Muscle of back (tissue), 3 donors: ENCODE measurements at regions not wholly inside any gene's neighbourhood (a gene's known extent, or its start where the extent isn't known, plus 50 kb on each side); places are given as distances from the start of the nearest gene placed in this dataset.

Experiments used
- DNase-seq, 3 donors: peaks; one replicate each; pipeline versions ENCODE4 v3.0.0 to v3.0.0-alpha.2; 2013

- no peak for DNase-seq
These were observed 193.5 kb upstream of the ALKAL2 start for GRCh38 chr2:481388-481787.

DNA sequence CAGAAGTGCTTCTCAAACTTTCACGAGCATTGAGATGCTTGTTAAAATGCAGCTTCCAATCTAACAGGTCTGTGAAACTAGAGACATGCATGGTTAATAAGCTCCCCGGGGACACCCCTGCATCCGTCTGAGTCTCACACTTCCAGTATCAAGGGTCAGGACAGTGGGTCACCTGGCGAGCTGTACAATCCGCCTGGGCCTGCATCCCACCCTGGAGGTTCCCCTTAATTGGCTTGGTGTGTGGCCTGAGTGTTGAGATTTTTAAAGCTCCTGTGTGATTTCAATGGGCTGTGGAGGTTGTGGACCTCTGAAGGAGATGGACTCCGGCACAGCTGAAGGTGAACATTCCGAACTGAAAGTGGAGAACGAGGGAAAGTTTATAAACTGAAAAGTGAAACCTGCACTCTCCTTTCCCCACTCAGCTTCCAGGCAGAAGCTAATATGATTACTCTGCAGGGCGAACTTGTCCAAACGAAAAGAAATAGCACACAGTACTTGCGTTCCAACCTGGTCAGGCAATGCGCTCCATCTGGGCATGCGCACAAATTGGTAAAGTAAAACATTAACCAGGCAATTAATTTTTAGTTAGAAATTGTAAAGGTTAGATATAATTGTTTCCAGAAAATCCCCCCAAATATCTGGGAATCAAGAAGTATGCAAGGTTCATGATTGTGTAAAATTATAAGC is 191.7 kb upstream of the ALKAL2 start:
- no peak for DNase-seq

- DNase-seq: no peak
These were observed 191.1 kb upstream of the ALKAL2 start for GRCh38 chr2:479031-479430.

GRCh38 chr2:471560-471959 is 183.7 kb upstream of the ALKAL2 start:
- DNase-seq: no peak

DNA sequence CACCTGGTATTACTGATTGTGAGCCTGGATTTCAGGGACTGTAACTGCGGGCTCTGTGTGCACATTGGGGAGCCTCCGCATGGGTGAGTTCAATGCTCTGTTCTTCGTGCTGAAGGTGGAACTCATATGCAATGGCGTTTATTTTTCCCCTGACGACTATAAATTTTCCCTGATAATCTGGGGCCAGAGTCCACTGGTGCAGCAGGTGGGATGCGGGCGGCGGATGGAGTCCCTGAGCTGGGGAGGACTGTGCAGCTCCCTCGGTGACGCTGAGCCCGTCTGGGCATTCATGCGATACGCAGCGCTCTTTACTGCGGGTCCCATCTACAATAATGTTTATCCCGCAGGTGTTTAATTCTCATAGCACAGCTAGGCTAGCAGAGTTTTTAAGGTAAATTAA is 181.6 kb upstream of the ALKAL2 start:
- DNase-seq: no peak

GRCh38 chr2:468648-469336 is 180.9 kb upstream of the ALKAL2 start:
- peak in 1 of 3 donors; percentile 21 for DNase-seq

DNA sequence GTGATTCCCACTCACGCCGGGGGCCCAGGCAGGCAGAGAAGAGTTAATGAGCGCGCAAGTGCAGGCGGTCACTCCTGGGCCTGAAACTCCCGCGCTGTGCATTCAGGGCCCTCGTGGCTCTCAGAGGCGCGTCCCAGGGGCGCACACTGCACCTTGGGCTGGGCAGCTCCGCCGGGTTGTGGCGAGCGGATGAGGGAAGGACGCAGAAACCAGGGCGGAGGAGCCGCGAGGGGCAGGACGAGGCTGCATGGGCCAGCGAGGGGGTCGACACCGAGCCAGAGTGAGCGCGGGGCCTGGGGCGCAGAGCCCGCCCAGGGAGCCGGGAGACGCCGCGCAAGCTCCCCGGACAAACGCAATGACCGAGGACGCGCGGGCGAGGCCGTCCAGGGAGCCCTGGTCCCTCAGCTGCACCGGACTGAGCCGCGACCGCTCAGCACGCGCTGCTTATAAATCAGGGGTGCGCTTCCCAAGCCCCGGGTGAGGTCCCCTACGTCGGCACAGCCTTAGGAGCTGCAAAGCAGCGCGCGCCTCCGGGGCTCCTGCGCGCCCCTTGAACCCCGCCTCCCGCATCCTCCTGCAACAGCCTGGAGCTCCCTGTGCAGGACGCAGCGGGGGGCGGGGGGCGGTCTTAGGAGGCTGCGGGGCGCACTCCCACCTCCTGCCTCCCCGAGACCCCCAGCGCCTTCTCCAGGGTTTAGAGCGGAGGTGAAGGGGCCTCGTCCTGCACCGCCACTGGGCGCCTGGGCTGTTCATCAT is 180.2 kb upstream of the ALKAL2 start:
- DNase-seq: peak in 1 of 3 donors; percentile 50

- DNase-seq: no peak
These were observed 179.6 kb upstream of the ALKAL2 start for GRCh38 chr2:467543-467891.

DNA sequence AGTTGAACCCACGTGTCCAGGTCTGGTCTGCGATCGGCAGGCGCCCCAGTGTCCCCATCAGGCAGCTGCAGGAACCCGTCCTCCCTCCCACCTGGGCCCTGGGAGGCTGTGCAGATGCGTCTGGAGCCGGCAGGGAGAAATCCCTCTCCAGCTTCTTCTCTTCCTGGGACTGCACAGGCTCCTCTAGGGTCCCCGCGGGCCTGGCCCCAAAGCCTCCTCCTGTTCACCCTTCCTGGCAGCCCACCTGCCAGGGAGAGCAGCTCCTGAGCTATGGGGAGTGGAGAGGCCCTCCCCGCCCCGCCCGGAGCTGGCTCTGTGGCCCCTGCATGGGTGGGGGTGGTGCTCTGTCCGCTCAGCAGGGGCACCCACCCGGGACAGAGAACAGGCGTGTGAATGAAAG is 179.2 kb upstream of the ALKAL2 start:
- DNase-seq: no peak

DNA sequence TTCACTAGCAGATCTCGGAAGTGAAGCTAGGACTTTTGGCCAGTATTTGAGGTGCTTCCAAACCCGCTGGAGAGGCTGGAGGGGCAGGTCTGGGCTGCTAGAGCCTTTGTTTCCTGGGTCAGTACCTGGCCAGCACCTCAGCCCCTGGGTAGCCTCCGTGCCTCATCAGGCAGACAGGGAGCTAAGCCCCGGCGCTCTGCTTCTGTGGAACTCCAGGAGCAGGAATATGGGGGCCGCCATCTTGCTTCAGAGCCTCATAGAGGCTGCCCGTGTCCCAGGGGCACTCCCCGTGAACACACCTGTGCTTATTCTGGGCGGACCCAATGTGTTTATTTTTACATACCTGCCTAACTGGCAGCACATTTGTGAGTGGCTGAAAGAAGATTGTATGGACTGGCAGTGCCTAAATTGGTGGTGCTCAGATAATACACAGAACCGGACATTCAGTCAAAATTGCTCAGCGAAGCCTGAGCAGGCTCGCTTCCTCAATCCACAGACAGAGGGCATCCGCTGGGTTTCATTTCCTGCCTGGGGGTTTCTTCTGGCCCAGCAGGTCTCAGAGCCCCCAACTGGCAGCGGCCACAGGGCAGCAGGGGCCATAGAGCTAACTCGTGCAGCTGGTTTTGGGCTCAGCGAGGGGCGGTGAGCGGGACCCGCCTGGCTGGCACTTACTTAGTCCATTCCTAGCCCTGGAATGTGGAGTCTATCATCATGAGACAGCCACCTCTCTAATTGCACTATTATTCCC is 176.8 kb upstream of the ALKAL2 start:
- DNase-seq: no peak

DNA sequence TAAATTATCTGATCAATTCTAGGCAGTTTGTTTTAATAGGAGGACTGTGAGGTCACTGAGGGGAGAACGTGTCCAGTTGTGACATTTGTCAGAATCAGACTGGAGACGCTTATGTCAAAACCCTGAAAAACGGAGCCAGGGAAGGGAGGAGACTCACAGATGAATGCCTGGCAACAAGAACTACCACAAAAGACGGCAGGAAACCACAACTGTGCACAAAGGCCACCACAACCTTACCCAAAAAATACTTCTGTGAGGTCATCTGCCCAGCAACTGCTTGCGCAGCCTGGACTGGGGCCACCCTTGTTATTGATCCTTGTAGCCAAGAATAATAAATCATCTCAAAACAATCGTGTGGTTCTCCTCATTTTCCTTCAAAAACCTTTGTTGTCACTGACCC is 173.0 kb upstream of the ALKAL2 start:
- DNase-seq: no peak

- peak in 1 of 3 donors; percentile 36 for DNase-seq
These were observed 172.0 kb upstream of the ALKAL2 start for GRCh38 chr2:459931-460330.

GRCh38 chr2:458425-458815 is 170.5 kb upstream of the ALKAL2 start:
- DNase-seq: no peak

GRCh38 chr2:457792-458424 is 170.0 kb upstream of the ALKAL2 start:
- DNase-seq: no peak

GRCh38 chr2:457262-457661 is 169.4 kb upstream of the ALKAL2 start:
- DNase-seq: no peak

GRCh38 chr2:455913-456312 is 168.0 kb upstream of the ALKAL2 start:
- no peak for DNase-seq

- DNase-seq: no peak
These were observed 167.3 kb upstream of the ALKAL2 start for GRCh38 chr2:455015-455705.

- no peak for DNase-seq
These were observed 165.2 kb upstream of the ALKAL2 start for GRCh38 chr2:453132-453531.

GRCh38 chr2:451495-451894 is 163.6 kb upstream of the ALKAL2 start:
- DNase-seq: no peak

GRCh38 chr2:449246-450067 is 161.6 kb upstream of the ALKAL2 start:
- DNase-seq: peak in 1 of 3 donors; percentile 29
